GM12892 (cell line): ENCODE measurements at regions not wholly inside any gene's neighbourhood (a gene's known extent, or its start where the extent isn't known, plus 50 kb on each side); places are given as distances from the start of the nearest gene placed in this dataset.

Experiments used
- POLR2A ChIP-seq: IDR thresholded peaks from 2 replicates; pipeline ENCODE4 v1.6.1; 2011; ENCODE audit warnings: low read depth, low read length, control low read depth
- POLR2AphosphoS5 ChIP-seq: IDR thresholded peaks from 2 replicates; pipeline ENCODE4 v1.6.1; 2011; ENCODE audit warnings: low read depth, low read length, control low read depth

DNA sequence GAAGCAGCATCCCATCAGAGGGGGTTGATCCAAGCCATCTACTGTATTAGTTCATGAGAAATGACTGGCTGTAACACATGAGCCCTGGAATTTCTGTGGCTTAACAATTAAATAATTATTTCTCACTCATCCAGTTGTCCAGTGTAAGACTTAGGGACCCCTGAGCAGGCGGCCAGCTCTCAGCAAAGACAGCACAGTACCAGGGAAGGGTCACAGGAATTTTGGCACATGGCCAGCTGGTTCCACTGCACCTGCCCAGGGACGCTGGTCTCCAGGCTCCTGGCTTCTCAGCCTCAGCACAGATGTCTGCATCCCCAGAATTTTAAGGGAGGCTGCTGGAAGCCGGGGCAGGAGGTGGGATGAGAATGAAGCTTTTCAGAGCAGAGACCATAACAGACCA lies 93.7 kb upstream of the DHRSX start:
- TF ChIP-seq POLR2AphosphoS5 = no peak
- TF ChIP-seq POLR2A = no peak
